ENCODE measurements at regions not wholly inside any gene's neighbourhood (a gene's known extent, or its start where the extent isn't known, plus 50 kb on each side); places are given as distances from the start of the nearest gene placed in this dataset.

DNA sequence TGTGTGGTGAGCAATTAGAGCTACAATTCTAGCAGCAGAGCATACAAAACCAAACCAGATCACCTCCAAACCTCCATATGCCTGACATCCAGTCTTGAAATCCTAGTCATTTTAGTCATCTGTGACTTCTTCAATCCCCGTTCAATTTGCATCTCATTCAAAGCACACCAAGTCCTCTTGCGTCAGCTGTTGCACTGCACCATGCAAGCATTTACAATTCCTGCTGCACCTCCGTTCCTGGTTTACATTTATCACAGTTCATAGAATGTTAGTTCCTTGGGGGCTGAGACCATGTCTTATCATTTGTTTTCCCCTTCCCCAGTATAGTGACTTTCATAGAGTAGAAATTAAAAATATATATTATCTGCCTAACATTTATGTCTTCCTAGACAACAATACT, 116.9 kb downstream of the BDH1 start:
- ChIA-PET POLR2A (no interaction called here), CTCF (no interaction called here)
- no peaks in the 10 kb centered on the region for H3K9me1 ChIP-seq (replicated peaks; ENCODE audit: control insufficient read depth, extremely low read depth, insufficient read depth, low read length)
- no peaks in the 10 kb centered on the region for H3K79me2 ChIP-seq (ENCODE audit: control insufficient read depth, insufficient read depth, low read length)
- no peak overlapping the region for H3K4me3 ChIP-seq (replicated peaks in 1 of 3; ENCODE audit: insufficient read depth in 1 of 3, low read depth in 1 of 3, low read length in 3 of 3)
- H3K9ac ChIP-seq (replicated peaks; ENCODE audit: extremely low read depth, insufficient read depth, low read length): no peak overlapping the region
- no peaks in the 10 kb centered on the region for H3K36me3 ChIP-seq (ENCODE audit: control insufficient read depth in 2 of 2, extremely low read depth in 1 of 2, insufficient read depth in 2 of 2, low read length in 2 of 2)
- no peak overlapping the region for H3K27ac ChIP-seq (ENCODE audit: insufficient read depth, low read depth, low read length)
- TF ChIP-seq JUN (IDR thresholded peaks at IDR 0.05; ENCODE audit: borderline replicate concordance, insufficient read depth, insufficient read length, low read depth): no peak
- peaks cover 3 to 15% of the 10 kb centered on the region in 2 experiments for H3K27me3 ChIP-seq (ENCODE audit: control insufficient read depth in 2 of 2, insufficient read depth in 2 of 2, low read length in 2 of 2)
- no peak overlapping the region for H2AFZ ChIP-seq (ENCODE audit: low read depth, low read length)
- no TSS peak for BruUV-seq (replicated peaks)
- DNase-seq (ENCODE audit: low read depth, low spot score) (no peak), FAIRE-seq (no peak)
- intact Hi-C loops (cut with micrococcal nuclease): no loop called here
- no peaks in the 10 kb centered on the region for H3K4me1 ChIP-seq (ENCODE audit: control insufficient read depth, extremely low read depth, insufficient read depth, low read length)
- no peaks in the 10 kb centered on the region for H3K9me3 ChIP-seq (replicated peaks; ENCODE audit: control insufficient read depth, insufficient read depth, low read length)
- H4K20me1 ChIP-seq (replicated peaks; ENCODE audit: control insufficient read depth, extremely low read depth, insufficient read depth, low read length): no peaks in the 10 kb centered on the region
- no peak overlapping the region for H3K4me2 ChIP-seq (ENCODE audit: insufficient read depth, low read length)
- dilution Hi-C loops (cut with MboI; ENCODE audit: extremely low pct_ligation_motif_present, low sequenced_read_pairs): no loop called here

DNA sequence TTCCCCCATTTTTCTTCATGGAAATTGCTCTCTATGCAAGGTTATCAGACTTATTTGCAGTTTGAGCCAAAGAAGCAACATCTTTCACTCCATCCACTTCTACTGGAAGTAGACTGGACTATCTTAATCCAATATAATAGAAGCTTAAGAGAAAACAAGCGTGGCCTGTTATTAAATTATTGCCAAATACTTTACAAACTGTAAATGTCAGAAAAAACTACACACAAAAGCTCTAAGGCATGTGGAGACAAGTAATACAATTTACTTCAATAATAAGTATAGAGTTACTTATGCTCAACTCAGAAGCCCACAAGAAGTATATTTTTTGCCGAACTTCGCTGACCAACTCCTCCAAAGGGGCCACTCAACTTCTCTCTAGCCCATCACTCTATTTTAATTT, 120.3 kb downstream of the BDH1 start:
- Histone ChIP-seq H3K9me3 (replicated peaks; ENCODE audit: control insufficient read depth, insufficient read depth, low read length) (no peaks in the 10 kb centered on the region), H3K4me2 (ENCODE audit: insufficient read depth, low read length) (no peak overlapping the region), H3K4me3 (replicated peaks in 1 of 3; ENCODE audit: insufficient read depth in 1 of 3, low read depth in 1 of 3, low read length in 3 of 3) (no peak overlapping the region), H3K9ac (replicated peaks; ENCODE audit: extremely low read depth, insufficient read depth, low read length) (no peak overlapping the region), H4K20me1 (replicated peaks; ENCODE audit: control insufficient read depth, extremely low read depth, insufficient read depth, low read length) (no peaks in the 10 kb centered on the region), H3K36me3 (ENCODE audit: control insufficient read depth in 2 of 2, extremely low read depth in 1 of 2, insufficient read depth in 2 of 2, low read length in 2 of 2) (no peaks in the 10 kb centered on the region), H3K4me1 (ENCODE audit: control insufficient read depth, extremely low read depth, insufficient read depth, low read length) (no peaks in the 10 kb centered on the region), H3K27me3 (ENCODE audit: control insufficient read depth in 2 of 2, insufficient read depth in 2 of 2, low read length in 2 of 2) (peaks cover 3 to 8% of the 10 kb centered on the region in 2 experiments), H3K79me2 (ENCODE audit: control insufficient read depth, insufficient read depth, low read length) (no peaks in the 10 kb centered on the region), H3K9me1 (replicated peaks; ENCODE audit: control insufficient read depth, extremely low read depth, insufficient read depth, low read length) (no peaks in the 10 kb centered on the region), H2AFZ (ENCODE audit: low read depth, low read length) (no peak overlapping the region), H3K27ac (ENCODE audit: insufficient read depth, low read depth, low read length) (no peak overlapping the region)
- CTCF ChIA-PET: interaction anchor here (0.8 to 1.8 kb wide), 2 partner anchors 9 to 163 kb away, joined by 3 to 4 read pairs; no protein-coding TSS in a partner anchor
- no peak for TF ChIP-seq POLR2AphosphoS5 (IDR thresholded peaks at IDR 0.05; ENCODE audit: insufficient read depth, low read depth, low read length)
- no peak for TF ChIP-seq FOS (IDR thresholded peaks at IDR 0.05; ENCODE audit: borderline replicate concordance, insufficient read depth, low read length)
- TF ChIP-seq, protein P1, sequence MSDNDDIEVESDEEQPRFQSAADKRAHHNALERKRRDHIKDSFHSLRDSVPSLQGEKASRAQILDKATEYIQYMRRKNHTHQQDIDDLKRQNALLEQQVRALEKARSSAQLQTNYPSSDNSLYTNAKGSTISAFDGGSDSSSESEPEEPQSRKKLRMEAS (IDR thresholded peaks at IDR 0.05; ENCODE audit: insufficient read depth, insufficient read length): no peak
- no peak for TF ChIP-seq POLR2A (IDR thresholded peaks at IDR 0.05; ENCODE audit: low read depth, low read length)
- TF ChIP-seq EZH2 (IDR thresholded peaks at IDR 0.05; ENCODE audit: borderline replicate concordance, low read depth, low read length, severe bottlenecking): no peak
- TF ChIP-seq, protein P2, sequence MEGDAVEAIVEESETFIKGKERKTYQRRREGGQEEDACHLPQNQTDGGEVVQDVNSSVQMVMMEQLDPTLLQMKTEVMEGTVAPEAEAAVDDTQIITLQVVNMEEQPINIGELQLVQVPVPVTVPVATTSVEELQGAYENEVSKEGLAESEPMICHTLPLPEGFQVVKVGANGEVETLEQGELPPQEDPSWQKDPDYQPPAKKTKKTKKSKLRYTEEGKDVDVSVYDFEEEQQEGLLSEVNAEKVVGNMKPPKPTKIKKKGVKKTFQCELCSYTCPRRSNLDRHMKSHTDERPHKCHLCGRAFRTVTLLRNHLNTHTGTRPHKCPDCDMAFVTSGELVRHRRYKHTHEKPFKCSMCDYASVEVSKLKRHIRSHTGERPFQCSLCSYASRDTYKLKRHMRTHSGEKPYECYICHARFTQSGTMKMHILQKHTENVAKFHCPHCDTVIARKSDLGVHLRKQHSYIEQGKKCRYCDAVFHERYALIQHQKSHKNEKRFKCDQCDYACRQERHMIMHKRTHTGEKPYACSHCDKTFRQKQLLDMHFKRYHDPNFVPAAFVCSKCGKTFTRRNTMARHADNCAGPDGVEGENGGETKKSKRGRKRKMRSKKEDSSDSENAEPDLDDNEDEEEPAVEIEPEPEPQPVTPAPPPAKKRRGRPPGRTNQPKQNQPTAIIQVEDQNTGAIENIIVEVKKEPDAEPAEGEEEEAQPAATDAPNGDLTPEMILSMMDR (IDR thresholded peaks at IDR 0.05; ENCODE audit: extremely low read depth in 1 of 2, insufficient read depth in 1 of 2, low read depth in 1 of 2, low read length in 2 of 2): no peak
- TF ChIP-seq JUN (IDR thresholded peaks at IDR 0.05; ENCODE audit: borderline replicate concordance, insufficient read depth, insufficient read length, low read depth): no peak
- no peak for TF ChIP-seq MYC (IDR thresholded peaks at IDR 0.05; ENCODE audit: low read depth, low read length)
- no peak for TF ChIP-seq GATA2 (IDR thresholded peaks at IDR 0.05; ENCODE audit: insufficient read depth, insufficient read length, low read depth, low read length)
- POLR2A ChIA-PET: no interaction called here
- intact Hi-C loops (cut with micrococcal nuclease): no loop called here
- DNase-seq (ENCODE audit: low read depth, low spot score) (no peak), FAIRE-seq (no peak)
- BruUV-seq (replicated peaks): no TSS peak
- dilution Hi-C loops (cut with MboI; ENCODE audit: extremely low pct_ligation_motif_present, low sequenced_read_pairs): no loop called here

Measured in endothelial cell of umbilical vein (primary cell).